SK-N-SH (cell line): ENCODE measurements at regions not wholly inside any gene's neighbourhood (a gene's known extent, or its start where the extent isn't known, plus 50 kb on each side); places are given as distances from the start of the nearest gene placed in this dataset.

Experiments used
- CTCF ChIA-PET: fragments of 300-600, 350-600 bp; formaldehyde crosslinking; extraction: SDS; loops from one replicate; lab custom pipeline; 2021; lab: Yijun Ruan, JAX
- POLR2A ChIA-PET: fragments of 350-600 bp; sonication (Branson Sonifier 250); formaldehyde crosslinking; extraction: SDS; loops from one replicate; lab custom pipeline; 2020; ENCODE audit warnings: antibody characterized with exemption, inconsistent platforms; lab: Yijun Ruan, JAX
- DNase-seq: peaks from one replicate; pipeline ENCODE4 v3.0.0; 2012
- H2AFZ ChIP-seq: fragments of 200-600 bp; sonication (generic); 2 replicates; pipeline ENCODE4 v1.8.1; 2016; ENCODE audit warnings: antibody characterized with exemption, mild to moderate bottlenecking, low read depth
- H3F3A ChIP-seq: fragments of 200-600 bp; sonication (generic); replicated peaks from 2 replicates; pipeline ENCODE3; 2016; ENCODE audit warnings: antibody characterized with exemption, mild to moderate bottlenecking; ENCODE audit not compliant: insufficient read depth
- H3K27ac ChIP-seq, 2 experiments: fragments of 200-500 bp in 1 of 2; fragments of 200-600 bp in 1 of 2; sonication (Bioruptor generic) in 1 of 2; sonication (generic), shearing (Covaris generic) in 1 of 2; 2 replicates each; pipeline versions ENCODE4 v1.5.1 to v1.6.1; 2014 to 2016; ENCODE audit warnings: low read depth in 2 of 2, inconsistent platforms in 1 of 2, low read length in 1 of 2, mild to moderate bottlenecking in 1 of 2, mixed read lengths in 1 of 2
- H3K27me3 ChIP-seq: fragments of 200-600 bp; sonication (generic), shearing (Covaris generic); 2 replicates; pipeline ENCODE4 v1.6.1; 2016; ENCODE audit warnings: mixed run types; ENCODE audit not compliant: insufficient read depth
- H3K36me3 ChIP-seq, 2 experiments: fragments of 200-500 bp in 1 of 2; fragments of 200-600 bp in 1 of 2; sonication (Bioruptor generic) in 1 of 2; sonication (generic) in 1 of 2; replicated peaks in 1 of 2; 2 replicates each; pipeline versions ENCODE3 to v1.5.1; 2014 to 2016; ENCODE audit warnings: low read length in 1 of 2, mild to moderate bottlenecking in 1 of 2; ENCODE audit not compliant: insufficient read depth in 2 of 2, control insufficient read depth in 1 of 2
- H3K4me1 ChIP-seq, 2 experiments: fragments of 200-500 bp in 1 of 2; fragments of 200-600 bp in 1 of 2; sonication (Bioruptor generic) in 1 of 2; sonication (generic), shearing (Covaris generic) in 1 of 2; 2 replicates each; pipeline versions ENCODE4 v1.5.1 to v1.6.1; 2014 to 2016; ENCODE audit warnings: low read depth in 1 of 2, low read length in 1 of 2, mixed run types in 1 of 2; ENCODE audit not compliant: insufficient read depth in 2 of 2, control insufficient read depth in 1 of 2
- H3K4me2 ChIP-seq: fragments of 200-600 bp; sonication (generic), shearing (Covaris generic); 2 replicates; pipeline ENCODE4 v1.6.1; 2017; ENCODE audit warnings: mixed run types
- H3K4me3 ChIP-seq, 2 experiments: fragments of 200-500 bp in 1 of 2; fragments of 200-600 bp in 1 of 2; sonication (Bioruptor generic) in 1 of 2; sonication (generic), shearing (Covaris generic) in 1 of 2; 2 replicates each; pipeline versions ENCODE4 v1.5.1 to v1.8.1; 2014 to 2016; ENCODE audit warnings: low read depth in 2 of 2, inconsistent platforms in 1 of 2, low read length in 1 of 2, mild to moderate bottlenecking in 1 of 2, mixed read lengths in 1 of 2, moderate library complexity in 1 of 2
- H3K79me2 ChIP-seq: fragments of 200-600 bp; sonication (generic); 2 replicates; pipeline ENCODE4 v1.8.1; 2017; ENCODE audit warnings: mild to moderate bottlenecking; ENCODE audit not compliant: insufficient read depth
- H3K9ac ChIP-seq: fragments of 200-600 bp; sonication (generic); 2 replicates; pipeline ENCODE4 v1.6.1; 2017; ENCODE audit warnings: mixed run types
- H3K9me2 ChIP-seq: fragments of 200-600 bp; sonication (generic); 2 replicates; pipeline ENCODE4 v1.6.1; 2017; ENCODE audit warnings: mixed run types
- H3K9me3 ChIP-seq: fragments of 200-600 bp; sonication (generic); 2 replicates; pipeline ENCODE4 v1.6.1; 2017; ENCODE audit warnings: mixed run types, mild to moderate bottlenecking, moderate library complexity
- H4K20me1 ChIP-seq: fragments of 200-600 bp; sonication (generic); 2 replicates; pipeline ENCODE4 v1.6.1; 2017; ENCODE audit warnings: mild to moderate bottlenecking, mixed run types; ENCODE audit not compliant: insufficient read depth
- ELF1 ChIP-seq: IDR thresholded peaks from 2 replicates; pipeline ENCODE4 v1.4.0; 2012
- EP300 ChIP-seq, 2 experiments: IDR thresholded peaks; 2 replicates each; pipeline versions ENCODE4 v1.4.0 to v1.6.1; 2012; ENCODE audit warnings: borderline replicate concordance in 1 of 2, low read depth in 1 of 2, low read length in 1 of 2
- EZH2phosphoT487 ChIP-seq: fragments of 200-600 bp; sonication (generic); IDR thresholded peaks from 2 replicates; pipeline ENCODE4 v1.6.1; 2017; ENCODE audit warnings: low read depth, mixed run types, mild to moderate bottlenecking, antibody characterized with exemption, moderate library complexity, borderline replicate concordance
- GABPA ChIP-seq: IDR thresholded peaks from 2 replicates; pipeline ENCODE4 v1.4.0; 2012; ENCODE audit warnings: low read depth, mild to moderate bottlenecking
- GATA2 ChIP-seq: sonication (generic); formaldehyde crosslinking; IDR thresholded peaks from 2 replicates; pipeline ENCODE4 v1.5.0; 2020; ENCODE audit warnings: mild to moderate bottlenecking, missing genetic modification reagents
- MEF2A ChIP-seq: IDR thresholded peaks from 2 replicates; pipeline ENCODE4 v1.4.0; 2012; ENCODE audit warnings: low read depth, borderline replicate concordance
- NRF1 ChIP-seq: IDR thresholded peaks from 2 replicates; pipeline ENCODE4 v1.6.1; 2012; ENCODE audit warnings: low read depth, mild to moderate bottlenecking, low read length
- PBX3 ChIP-seq: IDR thresholded peaks from 2 replicates; pipeline ENCODE4; 2012
- POLR2AphosphoS5 ChIP-seq: IDR thresholded peaks from 2 replicates; pipeline ENCODE4 v1.6.1; 2012; ENCODE audit warnings: low read depth, low read length
- RAD21 ChIP-seq: IDR thresholded peaks from 2 replicates; pipeline ENCODE4 v1.6.1; 2012; ENCODE audit warnings: mild to moderate bottlenecking, low read length
- RCOR1 ChIP-seq: fragments of 150-350 bp; IDR thresholded peaks from 2 replicates; pipeline ENCODE4 v1.6.1; 2017; ENCODE audit warnings: antibody characterized with exemption, low read length
- SMC3 ChIP-seq: IDR thresholded peaks from 2 replicates; pipeline ENCODE4 v1.6.1; 2012; ENCODE audit warnings: low read depth, low read length, improper control_type of control experiment
- TCF12 ChIP-seq: IDR thresholded peaks from 2 replicates; pipeline ENCODE4 v1.4.0; 2012
- USF1 ChIP-seq: IDR thresholded peaks from 2 replicates; pipeline ENCODE4 v1.4.0; 2012; ENCODE audit warnings: low read depth, borderline replicate concordance
- USF2 ChIP-seq: fragments of 150-350 bp; IDR thresholded peaks from 2 replicates; pipeline ENCODE4 v1.6.1; 2017; ENCODE audit warnings: antibody characterized with exemption, low read length, low read depth, borderline replicate concordance
- YY1 ChIP-seq: IDR thresholded peaks from 2 replicates; pipeline ENCODE4 v1.4.0; 2012; ENCODE audit warnings: low read depth, mild to moderate bottlenecking
- ZBTB33 ChIP-seq: IDR thresholded peaks from 2 replicates; pipeline ENCODE4 v1.4.0; 2012; ENCODE audit warnings: low read depth, borderline replicate concordance
- WGBS: methylation state at CpG from one replicate; pipeline ENCODE4 v1.1.6; 2017; ENCODE audit warnings: low lambda C conversion rate; 5-methylcytosine and 5-hydroxymethylcytosine counted together

GRCh38 chr2:228509021-228509420 is 327.5 kb upstream of the SPHKAP start:
- Histone ChIP-seq H3K9me2 (no peaks in the 10 kb centered on the region), H3K27ac (no peak overlapping the region), H3K9ac (no peak overlapping the region), H3K79me2 (no peaks in the 10 kb centered on the region), H3K4me2 (no peak overlapping the region), H3F3A (no peaks in the 10 kb centered on the region), H3K9me3 (no peaks in the 10 kb centered on the region), H2AFZ (no peak overlapping the region), H3K4me3 (no peak overlapping the region), H3K27me3 (no peaks in the 10 kb centered on the region), H4K20me1 (no peaks in the 10 kb centered on the region), H3K4me1 (no peaks in the 10 kb centered on the region), H3K36me3 (no peaks in the 10 kb centered on the region)
- ChIA-PET CTCF (no interaction called here), POLR2A (no interaction called here)
- no peak for DNase-seq
- WGBS: 35% methylated on average over 2 of the region's 2 CpGs
- no peak for TF ChIP-seq TCF12
- TF ChIP-seq EP300 (IDR thresholded peaks at IDR 0.05; ENCODE audit: borderline replicate concordance in 1 of 2, low read depth in 1 of 2, low read length in 1 of 2): no peak
- TF ChIP-seq ELF1: no peak

- Histone ChIP-seq H3K27me3 (no peaks in the 10 kb centered on the region), H3K36me3 (no peaks in the 10 kb centered on the region), H3K4me1 (no peaks in the 10 kb centered on the region), H2AFZ (no peak overlapping the region), H3K79me2 (no peaks in the 10 kb centered on the region), H4K20me1 (no peaks in the 10 kb centered on the region), H3K4me3 (no peak overlapping the region), H3F3A (no peaks in the 10 kb centered on the region), H3K9ac (no peak overlapping the region), H3K27ac (no peak overlapping the region), H3K4me2 (no peak overlapping the region), H3K9me3 (no peaks in the 10 kb centered on the region), H3K9me2 (no peaks in the 10 kb centered on the region)
- DNase-seq: no peak
- WGBS: 26% methylated on average over 3 of the region's 3 CpGs
- TF ChIP-seq USF2 (no peak), RCOR1 (no peak), USF1 (no peak), ZBTB33 (no peak), RAD21 (no peak), NRF1 (no peak), POLR2AphosphoS5 (no peak), SMC3 (no peak), PBX3 (no peak), GATA2 (CRISPR knock-in tag) (no peak), EZH2phosphoT487 (no peak), GABPA (no peak), EP300 (IDR thresholded peaks at IDR 0.05; ENCODE audit: borderline replicate concordance in 1 of 2, low read depth in 1 of 2, low read length in 1 of 2) (no peak), MEF2A (no peak), YY1 (no peak)
- CTCF ChIA-PET: no interaction called here
- POLR2A ChIA-PET: no interaction called here
These were observed 326.4 kb upstream of the SPHKAP start for GRCh38 chr2:228507870-228508269.
